DMS153 (cell line): ENCODE measurements at regions not wholly inside any gene's neighbourhood (a gene's known extent, or its start where the extent isn't known, plus 50 kb on each side); places are given as distances from the start of the nearest gene placed in this dataset.

Experiments
- DNase-seq: peaks from one replicate; lab custom pipeline; 2025; lab: John Stamatoyannopoulos, UW

GRCh38 chr3:157807280-157807679, 298.9 kb downstream of the SHOX2 start:
- no peak for DNase-seq

GRCh38 chr3:157805538-157805937, 300.7 kb downstream of the SHOX2 start:
- no peak for DNase-seq

GRCh38 chr3:157794771-157795170, 291.6 kb upstream of the VEPH1 start:
- DNase-seq = no peak

- DNase-seq = no peak
Observed at GRCh38 chr3:157793745-157794144, 290.5 kb upstream of the VEPH1 start.

- no peak for DNase-seq
Observed at GRCh38 chr3:157789162-157789561, 285.9 kb upstream of the VEPH1 start.

GRCh38 chr3:157786618-157787017, 283.4 kb upstream of the VEPH1 start:
- DNase-seq = no peak

- DNase-seq = no peak
Observed at GRCh38 chr3:157786211-157786610, 283.0 kb upstream of the VEPH1 start.

- DNase-seq = no peak
Observed at GRCh38 chr3:157785102-157785826, 282.0 kb upstream of the VEPH1 start.

- no peak for DNase-seq
Observed at GRCh38 chr3:157782236-157782635, 279.0 kb upstream of the VEPH1 start.

GRCh38 chr3:157776861-157777260, 273.6 kb upstream of the VEPH1 start:
- DNase-seq = no peak

- no peak for DNase-seq
Observed at GRCh38 chr3:157775446-157775845, 272.2 kb upstream of the VEPH1 start.

- DNase-seq = no peak
Observed at GRCh38 chr3:157769378-157769777, 266.2 kb upstream of the VEPH1 start.

- DNase-seq = no peak
Observed at GRCh38 chr3:157767607-157768006, 264.4 kb upstream of the VEPH1 start.

- DNase-seq = no peak
Observed at GRCh38 chr3:157763644-157764043, 260.4 kb upstream of the VEPH1 start.

- no peak for DNase-seq
Observed at GRCh38 chr3:157759311-157759710, 256.1 kb upstream of the VEPH1 start.

GRCh38 chr3:157755233-157755632, 252.0 kb upstream of the VEPH1 start:
- no peak for DNase-seq

- no peak for DNase-seq
Observed at GRCh38 chr3:157754451-157754850, 251.2 kb upstream of the VEPH1 start.

- DNase-seq = no peak
Observed at GRCh38 chr3:157753787-157754136, 250.5 kb upstream of the VEPH1 start.

GRCh38 chr3:157752956-157753786, 250.0 kb upstream of the VEPH1 start:
- DNase-seq = no peak

- DNase-seq = no peak
Observed at GRCh38 chr3:157752554-157752953, 249.3 kb upstream of the VEPH1 start.

- DNase-seq = no peak
Observed at GRCh38 chr3:157751386-157751785, 248.2 kb upstream of the VEPH1 start.

- no peak for DNase-seq
Observed at GRCh38 chr3:157746391-157746790, 243.2 kb upstream of the VEPH1 start.

GRCh38 chr3:157741607-157742006, 238.4 kb upstream of the VEPH1 start:
- no peak for DNase-seq

GRCh38 chr3:157738441-157738840, 235.2 kb upstream of the VEPH1 start:
- DNase-seq = no peak
